OCI-LY3 (cell line): ENCODE measurements at regions not wholly inside any gene's neighbourhood (a gene's known extent, or its start where the extent isn't known, plus 50 kb on each side); places are given as distances from the start of the nearest gene placed in this dataset.

Experiments used
- H2AFZ ChIP-seq: fragments of 200-600, 300-600 bp; shearing (Covaris generic); 2 replicates; pipeline ENCODE4 v1.6.0; 2014; ENCODE audit warnings: antibody characterized with exemption, low read depth, low read length
- H3K27ac ChIP-seq: fragments of 200-600, 300-600 bp; sonication (generic); 2 replicates; pipeline ENCODE4 v1.5.1; 2014; ENCODE audit warnings: mild to moderate bottlenecking, low read length, moderate library complexity, mixed read lengths
- H3K27me3 ChIP-seq: fragments of 200-600, 300-600 bp; sonication (generic); 2 replicates; pipeline ENCODE4 v1.6.1; 2014; ENCODE audit warnings: low read depth, low read length, mixed read lengths
- H3K36me3 ChIP-seq: fragments of 200-600, 300-600 bp; sonication (generic); replicated peaks from 2 replicates; pipeline ENCODE3; 2014; ENCODE audit warnings: low read depth, low read length, mixed read lengths
- H3K4me1 ChIP-seq: fragments of 300-600, 200-600 bp; sonication (generic); 2 replicates; pipeline ENCODE4 v1.6.1; 2014; ENCODE audit warnings: low read length, mixed read lengths
- H3K4me2 ChIP-seq: fragments of 200-600, 300-600 bp; sonication (generic); 2 replicates; pipeline ENCODE4 v1.6.1; 2014; ENCODE audit warnings: low read length, mixed read lengths
- H3K4me3 ChIP-seq: fragments of 300-600, 200-600 bp; sonication (generic); 2 replicates; pipeline ENCODE4 v1.5.1; 2014; ENCODE audit warnings: antibody characterized with exemption, mild to moderate bottlenecking, low read length, moderate library complexity
- H3K79me2 ChIP-seq: fragments of 300-600, 200-600 bp; shearing (Covaris generic); 2 replicates; pipeline ENCODE4 v1.6.1; 2014; ENCODE audit warnings: mild to moderate bottlenecking, low read length, mixed read lengths
- H3K9ac ChIP-seq: fragments of 300-600, 200-600 bp; shearing (Covaris generic); 2 replicates; pipeline ENCODE4 v1.6.0; 2014; ENCODE audit warnings: mild to moderate bottlenecking, low read length, moderate library complexity
- H3K9me3 ChIP-seq: fragments of 200-600, 300-600 bp; shearing (Covaris generic); 2 replicates; pipeline ENCODE4 v1.6.1; 2014; ENCODE audit warnings: low read length, mixed read lengths; ENCODE audit not compliant: insufficient read depth
- H4K20me1 ChIP-seq: fragments of 200-600, 300-600 bp; sonication (generic); 2 replicates; pipeline ENCODE4 v1.6.1; 2016; ENCODE audit warnings: low read length, mixed read lengths; ENCODE audit not compliant: insufficient read depth
- CTCF ChIP-seq: fragments of 200-600, 300-600 bp; sonication (generic); IDR thresholded peaks from 2 replicates; pipeline ENCODE4 v1.5.1; 2014; ENCODE audit warnings: antibody characterized with exemption, low read length, low read depth
- EZH2phosphoT487 ChIP-seq: fragments of 200-600 bp; shearing (Covaris generic); IDR thresholded peaks from 2 replicates; pipeline ENCODE4 v1.6.1; 2018; ENCODE audit warnings: antibody characterized with exemption, mixed run types, low read depth

- H2AFZ ChIP-seq, result no peak overlapping the region
- TF ChIP-seq CTCF (no peak), EZH2phosphoT487 (no peak)
- no peak overlapping the region for H3K4me2 ChIP-seq
- no peaks in the 10 kb centered on the region for H4K20me1 ChIP-seq
- no peak overlapping the region for H3K27ac ChIP-seq
- H3K4me1 ChIP-seq, result no peaks in the 10 kb centered on the region
- no peaks in the 10 kb centered on the region for H3K27me3 ChIP-seq
- H3K9me3 ChIP-seq, result no peaks in the 10 kb centered on the region
- H3K79me2 ChIP-seq, result no peaks in the 10 kb centered on the region
- no peaks in the 10 kb centered on the region for H3K36me3 ChIP-seq
- no peak overlapping the region for H3K4me3 ChIP-seq
- H3K9ac ChIP-seq, result no peak overlapping the region
Observed at GRCh38 chr5:51816427-51816826, 433.2 kb downstream of the ISL1 start.

- H3K36me3 ChIP-seq, result no peaks in the 10 kb centered on the region
- no peak overlapping the region for H3K4me2 ChIP-seq
- no peak for TF ChIP-seq EZH2phosphoT487
- TF ChIP-seq CTCF, result no peak
Observed at GRCh38 chr5:51821697-51822096, 438.4 kb downstream of the ISL1 start.

GRCh38 chr5:51829230-51829629, 446.0 kb downstream of the ISL1 start:
- no peaks in the 10 kb centered on the region for H3K36me3 ChIP-seq
- no peak overlapping the region for H2AFZ ChIP-seq
- no peak overlapping the region for H3K27ac ChIP-seq

More at GRCh38 chr5:51821697-51822096, 438.4 kb downstream of the ISL1 start:
- Histone ChIP-seq H3K9me3 (no peaks in the 10 kb centered on the region), H4K20me1 (no peaks in the 10 kb centered on the region), H3K4me1 (no peaks in the 10 kb centered on the region), H3K9ac (no peak overlapping the region), H3K27ac (no peak overlapping the region), H3K79me2 (no peaks in the 10 kb centered on the region), H3K4me3 (no peak overlapping the region), H3K27me3 (no peaks in the 10 kb centered on the region), H2AFZ (no peak overlapping the region)

GRCh38 chr5:51829691-51830090, 446.4 kb downstream of the ISL1 start:
- Histone ChIP-seq H3K9ac (no peak overlapping the region), H3K4me3 (no peak overlapping the region), H3K4me2 (no peak overlapping the region), H3K27me3 (no peaks in the 10 kb centered on the region), H3K9me3 (no peaks in the 10 kb centered on the region), H2AFZ (no peak overlapping the region), H3K4me1 (no peaks in the 10 kb centered on the region), H3K79me2 (no peaks in the 10 kb centered on the region), H3K27ac (no peak overlapping the region), H3K36me3 (no peaks in the 10 kb centered on the region), H4K20me1 (no peaks in the 10 kb centered on the region)
- no peak for TF ChIP-seq CTCF
- no peak for TF ChIP-seq EZH2phosphoT487

More at GRCh38 chr5:51829230-51829629, 446.0 kb downstream of the ISL1 start:
- H3K4me1 ChIP-seq, result no peaks in the 10 kb centered on the region
- no peaks in the 10 kb centered on the region for H3K79me2 ChIP-seq
- H3K4me2 ChIP-seq, result no peak overlapping the region
- H4K20me1 ChIP-seq, result no peaks in the 10 kb centered on the region
- no peak overlapping the region for H3K4me3 ChIP-seq
- no peaks in the 10 kb centered on the region for H3K27me3 ChIP-seq
- TF ChIP-seq CTCF, result no peak
- TF ChIP-seq EZH2phosphoT487, result no peak
- no peaks in the 10 kb centered on the region for H3K9me3 ChIP-seq
- no peak overlapping the region for H3K9ac ChIP-seq
